ENCODE measurements at regions not wholly inside any gene's neighbourhood (a gene's known extent, or its start where the extent isn't known, plus 50 kb on each side); places are given as distances from the start of the nearest gene placed in this dataset.

DNA sequence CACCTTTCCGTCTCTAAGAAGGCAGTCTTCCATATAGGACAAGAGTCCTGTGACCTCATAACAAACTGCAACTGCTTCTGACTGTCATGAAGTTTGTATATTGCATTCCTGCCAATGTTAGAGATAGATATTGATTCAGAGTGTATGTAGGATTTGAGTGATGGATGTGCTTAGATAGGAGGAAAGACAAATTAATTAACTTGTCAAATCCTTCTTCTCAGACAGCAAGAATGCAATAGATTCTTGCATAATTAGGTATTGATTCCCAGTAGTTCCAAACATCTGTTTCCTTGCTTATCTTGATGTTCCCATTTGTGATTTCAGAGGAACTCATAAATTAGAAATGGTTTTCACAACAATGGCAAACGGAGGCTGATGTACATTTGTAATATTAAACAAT lies 555.3 kb downstream of the TRAM1L1 start:
- H2AFZ ChIP-seq = no peak overlapping the region
- no peaks in the 10 kb centered on the region for H3F3A ChIP-seq (ENCODE audit: insufficient read depth)
- H3K36me3 ChIP-seq (ENCODE audit: low read depth) = no peaks in the 10 kb centered on the region
- H4K20me1 ChIP-seq (ENCODE audit: insufficient read depth) = no peaks in the 10 kb centered on the region
- no peak overlapping the region for H3K4me2 ChIP-seq (ENCODE audit: unreplicated experiment)
- H3K9me3 ChIP-seq (ENCODE audit: low read depth) = peaks cover 5% of the 10 kb centered on the region
- in situ Hi-C loops (cut with MboI) = no loop called here
- no peaks in the 10 kb centered on the region for H3K9me2 ChIP-seq (ENCODE audit: insufficient read depth)
- no peak overlapping the region for H3K9ac ChIP-seq
- no peak overlapping the region for H3K27ac ChIP-seq
- H3K4me3 ChIP-seq = no peak overlapping the region
- TF ChIP-seq EZH2phosphoT487 (IDR thresholded peaks at IDR 0.05; ENCODE audit: insufficient read depth, low read depth) (no peak), EZH2 (IDR thresholded peaks at IDR 0.05; ENCODE audit: insufficient read depth, poor library complexity, severe bottlenecking) (no peak)
- 18 to 24% methylated on average over 2 of the region's 2 CpGs for WGBS, 2 experiments (ENCODE audit: low coverage in 1 of 2, low lambda C conversion rate in 2 of 2, missing lambda C conversion rate in 2 of 2)
- H3K4me1 ChIP-seq (ENCODE audit: insufficient read depth) = no peaks in the 10 kb centered on the region
- DNase-seq = no peak
- no peaks in the 10 kb centered on the region for H3K79me2 ChIP-seq (ENCODE audit: insufficient read depth)
- no peaks in the 10 kb centered on the region for H3K27me3 ChIP-seq (replicated peaks; ENCODE audit: insufficient read depth)

GRCh38 chr4:116529129-116529528 lies 556.2 kb downstream of the TRAM1L1 start:
- no peaks in the 10 kb centered on the region for H4K20me1 ChIP-seq (ENCODE audit: insufficient read depth)
- DNase-seq = no peak
- H3K79me2 ChIP-seq (ENCODE audit: insufficient read depth) = no peaks in the 10 kb centered on the region
- H3K27ac ChIP-seq = no peak overlapping the region
- H2AFZ ChIP-seq = no peak overlapping the region
- no peaks in the 10 kb centered on the region for H3K27me3 ChIP-seq (replicated peaks; ENCODE audit: insufficient read depth)
- no peak overlapping the region for H3K9ac ChIP-seq
- WGBS, 2 experiments (ENCODE audit: low coverage in 1 of 2, low lambda C conversion rate in 2 of 2, missing lambda C conversion rate in 2 of 2) = 10 to 16% methylated on average over 1 of the region's 1 CpG
- no peaks in the 10 kb centered on the region for H3K9me2 ChIP-seq (ENCODE audit: insufficient read depth)
- H3F3A ChIP-seq (ENCODE audit: insufficient read depth) = no peaks in the 10 kb centered on the region
- no peaks in the 10 kb centered on the region for H3K36me3 ChIP-seq (ENCODE audit: low read depth)
- H3K4me3 ChIP-seq = no peak overlapping the region
- H3K4me2 ChIP-seq (ENCODE audit: unreplicated experiment) = no peak overlapping the region
- in situ Hi-C loops (cut with MboI) = no loop called here
- no peak for TF ChIP-seq EZH2phosphoT487 (IDR thresholded peaks at IDR 0.05; ENCODE audit: insufficient read depth, low read depth)
- no peak for TF ChIP-seq EZH2 (IDR thresholded peaks at IDR 0.05; ENCODE audit: insufficient read depth, poor library complexity, severe bottlenecking)
- peaks cover 5% of the 10 kb centered on the region for H3K9me3 ChIP-seq (ENCODE audit: low read depth)
- no peaks in the 10 kb centered on the region for H3K4me1 ChIP-seq (ENCODE audit: insufficient read depth)

DNA sequence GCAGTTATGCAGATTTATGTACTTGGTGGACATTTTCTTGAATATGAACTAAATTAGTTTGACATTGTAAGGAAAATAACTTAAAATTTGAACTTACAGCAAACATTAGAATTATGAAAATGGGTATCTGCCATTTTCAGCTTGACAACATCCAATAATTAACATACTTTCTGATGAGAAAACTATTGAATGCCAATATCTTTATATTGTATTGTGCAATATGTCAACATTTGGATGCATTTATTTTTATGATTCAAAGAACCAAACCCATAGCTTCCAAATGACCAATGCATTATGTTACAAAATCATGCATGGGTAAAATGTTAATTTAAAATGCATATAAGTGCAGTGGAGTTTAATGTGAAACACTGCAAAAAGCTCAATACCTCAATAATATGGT lies 562.5 kb downstream of the TRAM1L1 start:
- Histone ChIP-seq H3K4me2 (ENCODE audit: unreplicated experiment) (no peak overlapping the region), H2AFZ (no peak overlapping the region)
- in situ Hi-C loops (cut with MboI) = no loop called here

DNA sequence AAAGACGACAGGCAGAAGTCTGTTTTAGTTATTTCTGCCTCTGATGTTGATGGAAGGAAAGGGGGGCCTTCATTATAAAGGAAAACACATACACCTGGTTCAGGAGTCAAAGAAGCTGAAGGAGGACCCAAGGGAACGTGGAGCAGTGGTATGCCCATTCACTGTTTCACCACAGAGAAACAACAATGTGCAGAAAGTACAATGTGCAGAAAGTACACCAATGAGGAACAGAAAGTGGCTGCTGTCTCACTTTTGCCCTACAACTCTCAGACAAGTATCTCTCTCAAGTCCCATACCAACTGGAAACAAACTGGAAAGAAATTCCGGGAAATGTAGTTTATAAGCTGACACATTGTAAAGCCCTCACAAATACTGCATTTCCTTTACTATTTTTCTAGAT lies 564.5 kb downstream of the TRAM1L1 start:
- Histone ChIP-seq H3K4me2 (ENCODE audit: unreplicated experiment) (no peak overlapping the region), H4K20me1 (ENCODE audit: insufficient read depth) (no peaks in the 10 kb centered on the region), H3K9ac (no peak overlapping the region), H3K27ac (no peak overlapping the region), H3F3A (ENCODE audit: insufficient read depth) (no peaks in the 10 kb centered on the region), H3K4me3 (no peak overlapping the region), H3K36me3 (ENCODE audit: low read depth) (no peaks in the 10 kb centered on the region), H3K79me2 (ENCODE audit: insufficient read depth) (no peaks in the 10 kb centered on the region), H3K9me2 (ENCODE audit: insufficient read depth) (no peaks in the 10 kb centered on the region), H3K4me1 (ENCODE audit: insufficient read depth) (no peaks in the 10 kb centered on the region), H3K9me3 (ENCODE audit: low read depth) (no peaks in the 10 kb centered on the region), H2AFZ (no peak overlapping the region), H3K27me3 (replicated peaks; ENCODE audit: insufficient read depth) (no peaks in the 10 kb centered on the region)
- no peak for TF ChIP-seq EZH2 (IDR thresholded peaks at IDR 0.05; ENCODE audit: insufficient read depth, poor library complexity, severe bottlenecking)
- no peak for TF ChIP-seq EZH2phosphoT487 (IDR thresholded peaks at IDR 0.05; ENCODE audit: insufficient read depth, low read depth)
- WGBS, 2 experiments (ENCODE audit: low coverage in 1 of 2, low lambda C conversion rate in 2 of 2, missing lambda C conversion rate in 2 of 2) = 18 to 21% methylated on average over 3 of the region's 3 CpGs
- in situ Hi-C loops (cut with MboI) = no loop called here
- DNase-seq = no peak

More for the DNA sequence above, 562.5 kb downstream of the TRAM1L1 start:
- H3K9ac ChIP-seq = no peak overlapping the region
- TF ChIP-seq EZH2phosphoT487 (IDR thresholded peaks at IDR 0.05; ENCODE audit: insufficient read depth, low read depth) (no peak), EZH2 (IDR thresholded peaks at IDR 0.05; ENCODE audit: insufficient read depth, poor library complexity, severe bottlenecking) (no peak)
- H3K9me3 ChIP-seq (ENCODE audit: low read depth) = no peaks in the 10 kb centered on the region
- H3K27ac ChIP-seq = no peak overlapping the region
- no peak overlapping the region for H3K4me3 ChIP-seq
- H3K27me3 ChIP-seq (replicated peaks; ENCODE audit: insufficient read depth) = no peaks in the 10 kb centered on the region
- no peaks in the 10 kb centered on the region for H3K9me2 ChIP-seq (ENCODE audit: insufficient read depth)
- H4K20me1 ChIP-seq (ENCODE audit: insufficient read depth) = no peaks in the 10 kb centered on the region
- no peak for DNase-seq
- H3F3A ChIP-seq (ENCODE audit: insufficient read depth) = no peaks in the 10 kb centered on the region
- H3K4me1 ChIP-seq (ENCODE audit: insufficient read depth) = no peaks in the 10 kb centered on the region
- H3K36me3 ChIP-seq (ENCODE audit: low read depth) = no peaks in the 10 kb centered on the region
- no peaks in the 10 kb centered on the region for H3K79me2 ChIP-seq (ENCODE audit: insufficient read depth)

DNA sequence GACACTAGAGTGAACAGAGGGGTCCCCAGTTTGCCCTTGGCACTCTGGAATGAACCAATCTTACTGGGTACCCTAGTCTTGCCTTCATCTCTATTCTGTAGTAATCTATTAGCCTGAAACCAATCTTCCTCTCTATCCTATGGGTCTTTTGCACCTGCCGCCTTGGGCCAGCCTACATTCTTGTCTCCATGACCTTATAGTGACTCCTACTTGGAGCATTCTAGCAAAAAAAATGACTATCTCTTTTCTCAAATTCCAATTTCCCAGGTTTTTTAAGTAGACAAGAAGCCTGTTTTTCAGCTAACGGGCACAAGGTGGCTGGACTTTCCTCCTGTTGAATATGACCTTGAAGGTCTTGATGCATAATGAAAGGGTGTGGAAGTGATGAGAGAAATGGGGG lies 568.7 kb downstream of the TRAM1L1 start:
- Histone ChIP-seq H2AFZ (no peak overlapping the region), H3K27ac (no peak overlapping the region), H3K36me3 (ENCODE audit: low read depth) (no peaks in the 10 kb centered on the region), H4K20me1 (ENCODE audit: insufficient read depth) (no peaks in the 10 kb centered on the region), H3K9ac (no peak overlapping the region), H3K79me2 (ENCODE audit: insufficient read depth) (no peaks in the 10 kb centered on the region), H3K4me3 (no peak overlapping the region), H3K9me3 (ENCODE audit: low read depth) (no peaks in the 10 kb centered on the region), H3K9me2 (ENCODE audit: insufficient read depth) (no peaks in the 10 kb centered on the region), H3K27me3 (replicated peaks; ENCODE audit: insufficient read depth) (no peaks in the 10 kb centered on the region), H3F3A (ENCODE audit: insufficient read depth) (no peaks in the 10 kb centered on the region), H3K4me1 (ENCODE audit: insufficient read depth) (no peaks in the 10 kb centered on the region), H3K4me2 (ENCODE audit: unreplicated experiment) (no peak overlapping the region)
- TF ChIP-seq EZH2 (IDR thresholded peaks at IDR 0.05; ENCODE audit: insufficient read depth, poor library complexity, severe bottlenecking) = no peak
- no peak for TF ChIP-seq EZH2phosphoT487 (IDR thresholded peaks at IDR 0.05; ENCODE audit: insufficient read depth, low read depth)
- in situ Hi-C loops (cut with MboI) = no loop called here
- 17 to 19% methylated on average over 2 of the region's 2 CpGs for WGBS, 2 experiments (ENCODE audit: low coverage in 1 of 2, low lambda C conversion rate in 2 of 2, missing lambda C conversion rate in 2 of 2)
- DNase-seq = no peak

Data from GM23248 (cell line).